SU-DHL-6 (cell line): ENCODE measurements at regions not wholly inside any gene's neighbourhood (a gene's known extent, or its start where the extent isn't known, plus 50 kb on each side); places are given as distances from the start of the nearest gene placed in this dataset.

ENCODE experiments used
- EZH2phosphoT487 ChIP-seq: fragments of 200-600 bp; sonication (generic), shearing (Covaris generic); conservative IDR thresholded peaks from 2 replicates; pipeline ENCODE4 v1.6.1; 2018; ENCODE audit warnings: mild to moderate bottlenecking, antibody characterized with exemption, low read length, moderate library complexity, mixed read lengths
- TF ChIP-seq, protein P1 (sequence below): fragments of 200-600 bp; sonication (generic); IDR thresholded peaks from one replicate; pipeline ENCODE4 v1.5.1; 2017; ENCODE audit warnings: antibody characterized with exemption, mild to moderate bottlenecking, low read length, moderate library complexity; ENCODE audit not compliant: insufficient read depth, poor library complexity, severe bottlenecking

GRCh38 chr15:37229855-37230619 lies 129.7 kb upstream of the MEIS2 start:
- TF ChIP-seq, protein P1, sequence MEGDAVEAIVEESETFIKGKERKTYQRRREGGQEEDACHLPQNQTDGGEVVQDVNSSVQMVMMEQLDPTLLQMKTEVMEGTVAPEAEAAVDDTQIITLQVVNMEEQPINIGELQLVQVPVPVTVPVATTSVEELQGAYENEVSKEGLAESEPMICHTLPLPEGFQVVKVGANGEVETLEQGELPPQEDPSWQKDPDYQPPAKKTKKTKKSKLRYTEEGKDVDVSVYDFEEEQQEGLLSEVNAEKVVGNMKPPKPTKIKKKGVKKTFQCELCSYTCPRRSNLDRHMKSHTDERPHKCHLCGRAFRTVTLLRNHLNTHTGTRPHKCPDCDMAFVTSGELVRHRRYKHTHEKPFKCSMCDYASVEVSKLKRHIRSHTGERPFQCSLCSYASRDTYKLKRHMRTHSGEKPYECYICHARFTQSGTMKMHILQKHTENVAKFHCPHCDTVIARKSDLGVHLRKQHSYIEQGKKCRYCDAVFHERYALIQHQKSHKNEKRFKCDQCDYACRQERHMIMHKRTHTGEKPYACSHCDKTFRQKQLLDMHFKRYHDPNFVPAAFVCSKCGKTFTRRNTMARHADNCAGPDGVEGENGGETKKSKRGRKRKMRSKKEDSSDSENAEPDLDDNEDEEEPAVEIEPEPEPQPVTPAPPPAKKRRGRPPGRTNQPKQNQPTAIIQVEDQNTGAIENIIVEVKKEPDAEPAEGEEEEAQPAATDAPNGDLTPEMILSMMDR, result no peak
- no peak for TF ChIP-seq EZH2phosphoT487
